ES-I3 (cell line): ENCODE measurements at regions not wholly inside any gene's neighbourhood (a gene's known extent, or its start where the extent isn't known, plus 50 kb on each side); places are given as distances from the start of the nearest gene placed in this dataset.

ENCODE experiments used
- H3K36me3 ChIP-seq: 2 replicates; pipeline ENCODE4 v1.6.1; 2013; ENCODE audit warnings: mild to moderate bottlenecking, low read length, control low read depth, moderate library complexity; ENCODE audit not compliant: insufficient read depth
- H3K4me1 ChIP-seq: 2 replicates; pipeline ENCODE4 v1.6.1; 2013; ENCODE audit warnings: mild to moderate bottlenecking, control low read depth, low read length; ENCODE audit not compliant: insufficient read depth
- H3K9ac ChIP-seq: 2 replicates; pipeline ENCODE4 v1.6.1; 2013; ENCODE audit warnings: low read depth, mild to moderate bottlenecking, low read length, moderate library complexity
- H3K9me3 ChIP-seq: 2 replicates; pipeline ENCODE4 v1.6.1; 2013; ENCODE audit warnings: mild to moderate bottlenecking, low read length, moderate library complexity; ENCODE audit not compliant: control insufficient read depth, insufficient read depth

GRCh38 chr13:107205318-107206104, 637.6 kb upstream of the ARGLU1 start:
- Histone ChIP-seq H3K36me3 (no peaks in the 10 kb centered on the region), H3K9ac (no peak overlapping the region), H3K9me3 (no peaks in the 10 kb centered on the region), H3K4me1 (peaks cover 7% of the 10 kb centered on the region)

- H3K9ac ChIP-seq, result no peak overlapping the region
- H3K36me3 ChIP-seq, result no peaks in the 10 kb centered on the region
- H3K9me3 ChIP-seq, result no peaks in the 10 kb centered on the region
- H3K4me1 ChIP-seq, result peaks cover 7% of the 10 kb centered on the region
These were observed 635.4 kb upstream of the ARGLU1 start for GRCh38 chr13:107203146-107203847.

- Histone ChIP-seq H3K4me1 (peaks cover 7% of the 10 kb centered on the region), H3K9me3 (no peaks in the 10 kb centered on the region), H3K9ac (no peak overlapping the region), H3K36me3 (no peaks in the 10 kb centered on the region)
These were observed 634.6 kb upstream of the ARGLU1 start for GRCh38 chr13:107202371-107203023.

GRCh38 chr13:107200491-107200890, 632.6 kb upstream of the ARGLU1 start:
- peaks cover 7% of the 10 kb centered on the region for H3K4me1 ChIP-seq
- no peak overlapping the region for H3K9ac ChIP-seq
- H3K36me3 ChIP-seq, result no peaks in the 10 kb centered on the region
- no peaks in the 10 kb centered on the region for H3K9me3 ChIP-seq

DNA sequence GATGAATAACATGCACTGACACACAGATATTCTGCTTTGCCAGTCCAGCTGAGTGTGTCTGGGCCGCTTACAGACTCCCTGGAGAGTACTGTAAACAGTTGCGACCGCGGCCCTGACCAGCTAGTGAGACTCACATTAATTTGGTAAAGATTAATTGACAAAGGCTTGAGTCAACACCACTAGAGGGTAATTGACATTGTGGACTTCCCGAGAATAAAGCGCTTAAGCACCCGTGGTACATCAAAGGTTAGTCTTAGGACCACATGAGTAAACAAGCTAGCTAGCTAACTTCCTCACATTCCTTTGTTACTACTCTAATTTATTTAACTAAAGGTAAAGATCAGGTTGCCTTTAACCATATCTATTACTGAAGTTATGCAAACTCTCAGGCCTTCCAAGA, 624.4 kb upstream of the ARGLU1 start:
- peaks cover 5% of the 10 kb centered on the region; the same call in 1 of the 2 replicates for H3K4me1 ChIP-seq

GRCh38 chr13:107190065-107190464, 622.1 kb upstream of the ARGLU1 start:
- peaks cover 5% of the 10 kb centered on the region; the same call in 1 of the 2 replicates for H3K4me1 ChIP-seq
- no peak overlapping the region for H3K9ac ChIP-seq
- no peaks in the 10 kb centered on the region for H3K36me3 ChIP-seq

More for the DNA sequence above, 624.4 kb upstream of the ARGLU1 start:
- no peaks in the 10 kb centered on the region for H3K9me3 ChIP-seq
- no peaks in the 10 kb centered on the region for H3K36me3 ChIP-seq
- no peak overlapping the region for H3K9ac ChIP-seq

GRCh38 chr13:107185889-107186288, 618.0 kb upstream of the ARGLU1 start:
- Histone ChIP-seq H3K9me3 (no peaks in the 10 kb centered on the region), H3K9ac (no peak overlapping the region), H3K36me3 (no peaks in the 10 kb centered on the region), H3K4me1 (peaks cover 3% of the 10 kb centered on the region; the same call in 1 of the 2 replicates)

More at GRCh38 chr13:107190065-107190464, 622.1 kb upstream of the ARGLU1 start:
- no peaks in the 10 kb centered on the region for H3K9me3 ChIP-seq

GRCh38 chr13:107170270-107170931, 602.5 kb upstream of the ARGLU1 start:
- no peaks in the 10 kb centered on the region for H3K9me3 ChIP-seq
- H3K36me3 ChIP-seq, result no peaks in the 10 kb centered on the region
- H3K4me1 ChIP-seq, result no peaks in the 10 kb centered on the region
- no peak overlapping the region for H3K9ac ChIP-seq

DNA sequence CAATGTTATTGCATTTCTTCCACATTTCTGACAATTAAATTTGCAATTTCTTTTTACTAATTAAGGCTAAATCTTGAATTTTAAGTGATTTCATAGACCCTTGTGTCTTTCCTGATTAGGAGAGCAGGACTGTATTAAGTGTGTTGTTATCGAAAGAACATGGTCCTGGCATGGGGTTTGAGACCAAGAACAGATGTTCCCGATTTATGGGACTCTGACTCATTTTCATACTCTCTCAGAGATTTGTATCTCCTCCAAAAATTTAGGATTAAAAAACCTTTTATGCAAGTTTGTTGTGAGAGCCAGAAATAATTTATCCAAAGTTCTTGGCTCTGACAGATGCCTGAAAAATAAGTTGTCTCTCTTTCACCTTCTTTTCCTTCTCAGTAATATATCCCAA, 589.3 kb upstream of the ARGLU1 start:
- Histone ChIP-seq H3K4me1 (no peaks in the 10 kb centered on the region), H3K36me3 (no peaks in the 10 kb centered on the region), H3K9ac (no peak overlapping the region), H3K9me3 (no peaks in the 10 kb centered on the region)

DNA sequence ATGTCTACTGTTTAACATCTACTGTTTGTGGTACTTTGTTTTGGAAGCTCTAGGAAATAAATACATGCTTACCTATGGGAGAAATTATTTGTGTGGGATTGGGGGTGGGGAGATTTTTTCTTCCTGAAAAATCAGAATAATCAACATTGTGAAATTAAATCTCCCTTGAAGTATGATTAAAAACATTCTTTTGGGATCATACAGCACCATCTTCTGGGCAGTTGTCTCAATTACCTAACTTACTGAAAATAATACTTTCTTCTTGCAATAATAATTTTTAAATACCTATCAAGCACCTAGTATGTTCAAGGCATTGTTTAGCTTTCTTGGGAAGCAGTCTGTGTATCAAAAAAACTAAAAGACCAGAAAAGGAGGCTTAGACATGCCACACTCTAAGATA, 576.5 kb upstream of the ARGLU1 start:
- Histone ChIP-seq H3K4me1 (no peaks in the 10 kb centered on the region), H3K9me3 (no peaks in the 10 kb centered on the region), H3K36me3 (no peaks in the 10 kb centered on the region), H3K9ac (no peak overlapping the region)

GRCh38 chr13:107141767-107142166, 573.8 kb upstream of the ARGLU1 start:
- H3K9ac ChIP-seq, result no peak overlapping the region
- no peaks in the 10 kb centered on the region for H3K9me3 ChIP-seq

DNA sequence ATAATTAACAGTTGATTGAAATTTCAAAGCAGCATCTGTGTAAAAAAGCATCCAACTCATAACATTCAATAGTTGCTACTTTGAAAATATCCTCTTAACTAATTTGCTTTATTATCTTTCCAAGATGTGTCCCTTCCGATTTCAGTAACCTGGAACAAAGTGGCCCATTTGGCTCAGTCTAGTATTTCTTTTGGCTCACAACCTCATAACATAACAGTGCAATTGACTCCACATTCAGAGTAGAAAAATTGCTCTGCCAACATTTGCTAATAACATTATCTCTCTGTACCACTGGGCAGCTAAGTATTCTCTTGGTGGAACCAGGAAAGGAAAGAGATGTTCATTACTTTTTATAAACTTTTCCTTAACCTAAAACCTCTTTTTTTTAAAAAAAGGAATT, 571.1 kb upstream of the ARGLU1 start:
- no peak overlapping the region for H3K9ac ChIP-seq
- H3K9me3 ChIP-seq, result no peaks in the 10 kb centered on the region
- no peaks in the 10 kb centered on the region for H3K36me3 ChIP-seq
- H3K4me1 ChIP-seq, result no peaks in the 10 kb centered on the region

More at GRCh38 chr13:107141767-107142166, 573.8 kb upstream of the ARGLU1 start:
- H3K4me1 ChIP-seq, result no peaks in the 10 kb centered on the region
- no peaks in the 10 kb centered on the region for H3K36me3 ChIP-seq

DNA sequence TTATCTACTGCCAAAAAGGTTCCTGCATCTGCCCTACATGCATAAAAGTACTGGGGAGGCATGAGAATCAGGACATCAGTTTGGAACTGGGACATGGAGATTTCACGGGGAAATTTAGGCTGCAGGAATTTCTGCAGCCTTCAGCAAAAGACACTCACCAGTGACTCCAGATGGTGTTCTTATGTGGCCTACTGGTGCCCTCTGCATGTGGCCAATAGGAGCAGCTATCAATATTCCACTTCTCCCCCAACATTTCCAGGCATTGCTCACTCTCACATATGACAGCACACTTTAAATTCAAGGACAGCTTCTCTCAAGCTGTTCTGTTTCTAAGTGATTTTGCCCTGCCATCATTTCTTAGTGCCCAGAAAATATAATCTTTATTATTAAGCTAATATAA, 570.5 kb upstream of the ARGLU1 start:
- Histone ChIP-seq H3K9me3 (no peaks in the 10 kb centered on the region), H3K9ac (no peak overlapping the region), H3K4me1 (no peaks in the 10 kb centered on the region), H3K36me3 (no peaks in the 10 kb centered on the region)

GRCh38 chr13:107133950-107134349, 566.0 kb upstream of the ARGLU1 start:
- H3K9me3 ChIP-seq, result no peaks in the 10 kb centered on the region
- no peak overlapping the region for H3K9ac ChIP-seq
- H3K4me1 ChIP-seq, result no peaks in the 10 kb centered on the region
- H3K36me3 ChIP-seq, result no peaks in the 10 kb centered on the region
